ENCODE measurements at regions not wholly inside any gene's neighbourhood (a gene's known extent, or its start where the extent isn't known, plus 50 kb on each side); places are given as distances from the start of the nearest gene placed in this dataset.
"Not testable (repeated sequence)": the region's sequence is repeated elsewhere in the genome, so short reads cannot be mapped to it uniquely, and the experiment has no call there.

GRCh38 chr15:91625506-91625905 is 228.0 kb upstream of the SLCO3A1 start:
- DNase-seq = no peak

- no peak for DNase-seq
Observed at GRCh38 chr15:91627473-91628278, 225.8 kb upstream of the SLCO3A1 start.

- DNase-seq = no peak
Observed at GRCh38 chr15:91630090-91630489, 223.4 kb upstream of the SLCO3A1 start.

DNA sequence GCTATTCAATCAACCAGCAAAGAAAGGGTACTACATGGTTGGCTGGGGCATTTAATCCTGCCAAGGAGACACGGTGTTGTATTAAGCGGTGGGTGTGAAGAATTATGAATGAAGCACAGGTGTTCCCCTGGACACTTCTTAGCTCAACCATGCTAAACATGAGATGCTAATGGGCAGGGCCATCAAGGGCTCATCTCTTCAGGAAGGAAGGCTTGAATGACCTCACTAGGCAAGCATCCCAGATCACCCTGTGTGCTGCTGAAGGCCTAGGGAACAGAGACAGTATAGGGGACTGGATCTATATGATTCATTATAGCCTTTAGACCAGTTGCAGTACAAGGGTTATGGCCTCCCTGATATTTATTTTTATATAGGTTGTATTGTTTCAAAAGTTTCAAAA is 221.3 kb upstream of the SLCO3A1 start:
- no peak for DNase-seq

GRCh38 chr15:91632981-91633380 is 220.5 kb upstream of the SLCO3A1 start:
- no peak for DNase-seq

GRCh38 chr15:91634179-91634578 is 219.3 kb upstream of the SLCO3A1 start:
- DNase-seq = no peak

DNA sequence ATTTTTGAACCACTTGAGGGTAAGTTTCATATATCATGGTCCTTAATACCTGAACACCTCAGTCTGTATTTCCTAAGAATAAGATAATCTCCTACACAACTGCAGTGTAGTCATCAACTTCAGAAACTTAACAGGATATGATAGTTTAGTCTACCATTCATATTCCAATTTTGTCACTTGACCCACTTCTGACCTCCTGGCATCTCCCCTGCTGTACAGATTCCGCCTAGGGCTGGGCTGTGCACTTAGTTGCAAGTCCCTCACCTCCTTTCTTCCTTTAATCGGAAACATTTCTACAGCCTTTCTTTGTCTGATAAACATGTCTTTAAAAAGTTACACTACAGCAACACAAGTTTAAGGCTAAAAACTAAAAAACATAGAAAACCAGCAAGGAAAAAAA is 218.4 kb upstream of the SLCO3A1 start:
- no peak for DNase-seq

- no peak for DNase-seq
Observed at GRCh38 chr15:91635641-91636040, 217.9 kb upstream of the SLCO3A1 start.

DNA sequence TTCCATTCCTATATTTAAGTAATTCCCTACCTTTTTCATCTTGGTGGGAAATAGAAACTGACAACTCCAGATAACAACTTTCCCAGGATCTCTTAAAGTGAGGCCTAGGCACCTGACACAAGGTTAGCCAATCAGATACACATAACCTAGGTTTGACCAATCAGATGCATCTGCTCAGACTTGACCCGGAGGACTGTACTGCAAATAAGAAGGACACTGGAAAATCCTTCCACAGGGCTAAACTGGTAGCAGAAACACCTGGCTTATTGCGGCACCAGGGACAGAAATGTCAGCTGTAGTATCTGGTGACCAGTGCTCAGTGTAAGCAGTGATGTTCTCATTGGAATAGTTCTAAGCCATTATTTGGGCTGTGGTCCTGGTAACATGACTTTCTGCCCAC is 204.5 kb upstream of the SLCO3A1 start:
- no peak for DNase-seq

DNA sequence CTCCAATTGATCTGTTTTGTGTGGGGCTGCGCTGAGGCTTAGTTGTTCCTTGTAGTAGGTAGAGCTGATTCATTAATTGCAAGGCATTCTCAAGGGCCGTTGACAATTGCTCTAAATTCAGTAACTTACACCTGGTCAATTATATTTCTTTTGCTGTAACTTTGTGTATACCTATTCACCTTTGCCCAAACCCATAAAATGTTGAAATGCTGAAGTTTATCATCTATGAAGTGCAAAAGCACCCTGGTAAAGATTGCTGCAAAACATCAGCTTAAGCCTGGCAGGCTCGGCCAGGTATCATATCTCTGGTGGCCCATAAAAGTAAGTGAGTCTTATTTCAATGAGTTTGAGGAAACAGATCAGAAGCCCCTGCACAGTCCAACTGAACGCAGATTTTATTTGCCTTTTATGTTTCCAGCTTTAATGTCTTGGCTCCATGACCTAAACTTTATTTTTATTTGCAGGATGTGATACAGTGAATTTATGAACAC is 203.6 kb upstream of the SLCO3A1 start:
- DNase-seq = no peak

- DNase-seq = no peak
Observed at GRCh38 chr15:91651251-91651650, 202.3 kb upstream of the SLCO3A1 start.

DNA sequence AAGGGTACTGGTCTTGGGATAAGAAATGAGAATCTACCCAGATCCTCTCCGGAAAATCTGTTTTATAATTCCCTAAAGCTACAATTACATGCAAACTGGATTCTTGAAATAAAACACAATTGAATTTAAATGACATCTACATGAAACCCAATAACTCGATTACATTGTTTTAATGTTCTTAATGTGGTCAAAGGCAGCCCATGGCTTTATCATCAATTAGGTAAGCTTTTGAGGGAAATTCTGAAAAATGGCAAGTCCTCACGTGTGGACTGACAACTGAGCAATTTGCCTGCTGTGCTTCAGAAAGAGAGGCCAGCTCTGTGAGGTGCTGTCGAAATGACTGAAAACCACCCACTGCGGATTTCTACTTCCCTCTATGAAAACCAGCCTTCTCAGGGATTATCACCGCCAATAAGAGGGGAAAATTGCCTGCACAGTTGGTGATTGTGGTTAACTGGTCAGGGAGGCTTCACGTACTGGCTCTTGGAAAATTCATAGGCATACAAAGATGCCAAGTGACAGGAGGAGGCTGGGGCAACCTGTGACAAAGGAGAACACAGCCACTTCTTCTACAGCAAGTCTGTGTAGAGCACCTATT is 200.8 kb upstream of the SLCO3A1 start:
- no peak for DNase-seq

- not testable (repeated sequence) for DNase-seq
Observed at GRCh38 chr15:91655563-91656290, 197.8 kb upstream of the SLCO3A1 start.

DNA sequence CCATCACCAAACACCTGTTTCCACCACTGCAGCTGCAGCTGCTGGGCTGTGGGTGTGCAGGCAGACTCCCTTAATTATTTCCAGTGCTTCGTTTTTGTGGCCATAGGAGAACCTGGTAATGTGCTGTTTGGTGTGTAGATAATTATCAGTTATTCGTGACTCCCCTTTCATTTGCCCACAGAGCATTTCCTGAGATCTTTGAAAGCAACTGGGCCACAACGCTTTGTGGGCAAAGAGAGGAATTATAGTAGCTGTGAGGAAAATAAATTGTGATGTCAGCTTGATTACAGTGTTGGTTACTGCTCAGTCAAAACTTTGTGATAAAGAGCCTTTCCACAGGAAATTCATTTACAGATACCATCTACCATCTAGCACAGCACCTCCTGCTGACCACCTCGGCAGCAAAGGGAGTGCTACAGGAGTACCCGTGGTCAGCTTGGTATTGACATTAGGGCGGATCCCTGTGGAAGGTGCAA is 193.3 kb upstream of the SLCO3A1 start:
- no peak for DNase-seq

DNA sequence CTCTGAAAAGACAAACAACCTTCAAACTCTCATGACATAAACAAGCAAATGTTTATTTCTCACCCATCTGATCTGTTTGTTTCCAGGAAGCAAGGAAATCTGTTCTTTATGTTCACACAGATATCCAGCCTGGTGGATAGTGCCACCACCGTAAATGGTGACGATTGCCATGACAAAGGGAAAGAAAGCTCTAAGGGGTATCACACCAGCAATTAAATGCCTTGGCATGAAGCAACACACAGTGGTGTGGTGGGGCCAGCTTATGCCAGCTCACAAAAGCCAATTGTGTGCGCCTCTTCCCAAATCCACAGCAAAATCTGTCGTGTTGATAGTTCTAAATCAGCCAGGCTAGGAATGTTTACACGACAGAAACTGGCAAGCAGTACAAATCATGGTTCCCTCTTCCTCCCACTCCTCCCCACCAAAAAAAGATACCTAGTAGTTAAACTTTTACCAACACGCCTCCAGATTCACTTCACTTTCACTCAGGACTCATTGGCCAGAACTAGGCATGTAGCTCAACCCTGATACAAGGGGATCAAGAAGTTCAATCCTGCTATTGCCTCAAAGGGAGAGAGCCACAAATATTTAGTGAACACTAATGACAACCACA is 189.2 kb upstream of the SLCO3A1 start:
- DNase-seq = no peak

- no peak for DNase-seq
Observed at GRCh38 chr15:91665212-91665611, 188.3 kb upstream of the SLCO3A1 start.

GRCh38 chr15:91668370-91668769 is 185.1 kb upstream of the SLCO3A1 start:
- DNase-seq = no peak

- no peak for DNase-seq
Observed at GRCh38 chr15:91670108-91670507, 183.4 kb upstream of the SLCO3A1 start.

- no peak for DNase-seq
Observed at GRCh38 chr15:91678003-91678402, 175.5 kb upstream of the SLCO3A1 start.

DNA sequence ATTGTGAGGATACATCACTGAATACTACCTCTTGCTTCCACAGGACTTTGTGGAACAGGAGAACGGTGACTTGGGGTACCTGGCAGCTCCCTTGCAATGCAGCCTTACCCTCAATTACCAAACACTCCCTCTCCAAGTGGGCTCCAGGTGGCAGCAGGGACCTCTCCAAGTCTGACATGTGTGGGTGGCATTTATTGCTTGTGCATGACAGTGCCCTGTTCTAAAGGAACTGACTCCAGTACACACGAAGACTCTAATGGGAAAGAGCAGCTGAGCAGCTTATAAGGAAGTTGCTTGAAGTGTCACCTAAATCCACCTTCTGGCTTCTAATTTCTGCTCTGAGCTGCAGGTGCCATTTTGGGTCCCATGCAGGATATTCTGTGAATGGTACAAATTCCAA is 174.1 kb upstream of the SLCO3A1 start:
- DNase-seq = no peak

GRCh38 chr15:91685436-91685835 is 168.1 kb upstream of the SLCO3A1 start:
- no peak for DNase-seq

GRCh38 chr15:91688811-91689210 is 164.7 kb upstream of the SLCO3A1 start:
- DNase-seq = no peak

DNA sequence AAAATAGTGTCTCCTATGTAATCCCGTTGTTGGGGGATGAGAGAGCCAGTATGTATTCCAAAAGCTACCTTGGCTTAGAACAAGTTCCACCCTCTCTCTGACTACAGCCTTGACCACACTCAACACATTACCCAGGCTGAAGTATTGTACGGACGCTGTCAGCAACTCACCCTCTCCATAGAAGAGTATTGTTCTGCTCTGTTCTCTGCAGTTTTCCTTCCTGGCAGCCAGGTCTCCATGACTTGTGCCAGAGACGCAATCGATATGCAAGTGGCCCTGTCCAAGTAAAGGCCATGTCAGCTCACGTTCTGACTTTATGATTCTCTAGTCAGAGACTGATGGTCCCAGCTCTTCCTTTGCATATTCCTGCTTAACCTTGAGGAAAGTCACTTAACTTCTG is 164.1 kb upstream of the SLCO3A1 start:
- DNase-seq = no peak

Data from stimulated activated CD8-positive, alpha-beta memory T cell treated with anti-CD3 and anti-CD28 coated beads, Interleukin-4, amount 100 ng/mL, for 48 hours (primary cell).